ENCODE measurements at regions not wholly inside any gene's neighbourhood (a gene's known extent, or its start where the extent isn't known, plus 50 kb on each side); places are given as distances from the start of the nearest gene placed in this dataset.

DNA sequence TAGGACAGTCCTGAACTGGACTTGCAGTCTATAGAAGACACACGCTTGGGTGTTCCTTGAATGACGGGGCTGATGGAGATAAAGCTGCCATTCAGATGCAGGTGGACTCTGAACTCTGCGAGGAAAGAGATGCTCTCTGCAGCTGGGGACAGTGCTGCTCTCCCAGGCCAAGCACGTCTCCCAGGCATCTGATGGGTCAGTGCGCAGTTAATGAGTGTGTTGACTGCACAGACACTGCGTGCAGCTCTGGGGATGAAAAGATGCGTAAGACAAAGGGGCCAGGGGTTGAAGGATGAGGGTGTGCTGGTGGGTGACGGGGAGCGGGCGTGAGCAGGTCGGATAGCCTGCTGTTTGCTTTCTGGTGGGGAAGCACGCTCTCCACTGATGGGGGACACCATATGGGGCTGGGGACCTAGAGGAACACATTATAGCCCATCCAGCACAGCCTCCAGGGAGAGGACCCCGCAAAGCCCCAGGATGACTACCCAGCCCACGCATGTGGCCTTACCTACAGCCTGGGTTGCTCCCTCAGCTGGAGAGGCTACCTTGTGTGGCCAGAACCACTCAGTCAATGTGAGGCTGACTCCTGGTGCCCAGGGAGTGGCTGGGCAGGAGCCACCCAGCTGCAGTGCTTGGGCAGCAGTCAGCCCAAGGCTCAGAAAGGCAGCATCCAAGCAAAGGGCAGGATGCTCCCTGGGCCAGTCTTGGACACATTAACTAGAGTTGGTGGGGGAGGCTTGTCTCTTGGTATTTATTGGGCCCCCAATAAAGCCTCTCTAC, 246.3 kb downstream of the RBFOX3 start:
- TF ChIP-seq, protein P1, sequence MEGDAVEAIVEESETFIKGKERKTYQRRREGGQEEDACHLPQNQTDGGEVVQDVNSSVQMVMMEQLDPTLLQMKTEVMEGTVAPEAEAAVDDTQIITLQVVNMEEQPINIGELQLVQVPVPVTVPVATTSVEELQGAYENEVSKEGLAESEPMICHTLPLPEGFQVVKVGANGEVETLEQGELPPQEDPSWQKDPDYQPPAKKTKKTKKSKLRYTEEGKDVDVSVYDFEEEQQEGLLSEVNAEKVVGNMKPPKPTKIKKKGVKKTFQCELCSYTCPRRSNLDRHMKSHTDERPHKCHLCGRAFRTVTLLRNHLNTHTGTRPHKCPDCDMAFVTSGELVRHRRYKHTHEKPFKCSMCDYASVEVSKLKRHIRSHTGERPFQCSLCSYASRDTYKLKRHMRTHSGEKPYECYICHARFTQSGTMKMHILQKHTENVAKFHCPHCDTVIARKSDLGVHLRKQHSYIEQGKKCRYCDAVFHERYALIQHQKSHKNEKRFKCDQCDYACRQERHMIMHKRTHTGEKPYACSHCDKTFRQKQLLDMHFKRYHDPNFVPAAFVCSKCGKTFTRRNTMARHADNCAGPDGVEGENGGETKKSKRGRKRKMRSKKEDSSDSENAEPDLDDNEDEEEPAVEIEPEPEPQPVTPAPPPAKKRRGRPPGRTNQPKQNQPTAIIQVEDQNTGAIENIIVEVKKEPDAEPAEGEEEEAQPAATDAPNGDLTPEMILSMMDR (IDR thresholded peaks at IDR 0.05): no peak
- TF ChIP-seq POLR2A (IDR thresholded peaks at IDR 0.05): no peak
- TF ChIP-seq POLR2AphosphoS5 (IDR thresholded peaks at IDR 0.05): no peak

All from prostate gland (tissue), 2 donors.